H4 (cell line): ENCODE measurements at regions not wholly inside any gene's neighbourhood (a gene's known extent, or its start where the extent isn't known, plus 50 kb on each side); places are given as distances from the start of the nearest gene placed in this dataset.

ENCODE experiments used
- DNase-seq: peaks from one replicate; pipeline ENCODE4 v3.0.0-alpha.2; 2015; ENCODE audit warnings: low spot score

DNA sequence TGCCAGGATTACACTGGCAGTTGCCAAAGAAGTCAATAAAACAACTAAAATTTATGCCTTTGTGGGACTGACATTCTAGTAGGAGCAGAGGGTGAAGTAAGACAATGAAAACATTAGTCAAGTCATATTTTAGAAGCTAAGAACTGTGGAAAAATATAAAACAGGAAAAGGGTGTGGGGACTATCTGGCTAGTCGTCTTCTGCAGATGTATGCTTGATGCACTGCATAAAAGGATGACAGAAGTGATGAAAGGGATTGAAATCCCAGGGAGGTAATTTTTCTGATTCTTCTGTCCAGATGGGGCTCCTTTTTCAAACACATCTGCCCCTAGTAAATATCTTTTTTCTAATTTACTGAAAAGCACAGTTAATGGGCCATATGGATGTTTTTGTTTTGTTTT lies 706.3 kb downstream of the ADGRL2 start:
- no peak for DNase-seq

GRCh38 chr1:82503822-82504221 lies 703.1 kb downstream of the ADGRL2 start:
- no peak for DNase-seq

GRCh38 chr1:82499022-82499421 lies 698.3 kb downstream of the ADGRL2 start:
- DNase-seq = no peak

GRCh38 chr1:82494117-82494516 lies 693.4 kb downstream of the ADGRL2 start:
- DNase-seq = no peak

DNA sequence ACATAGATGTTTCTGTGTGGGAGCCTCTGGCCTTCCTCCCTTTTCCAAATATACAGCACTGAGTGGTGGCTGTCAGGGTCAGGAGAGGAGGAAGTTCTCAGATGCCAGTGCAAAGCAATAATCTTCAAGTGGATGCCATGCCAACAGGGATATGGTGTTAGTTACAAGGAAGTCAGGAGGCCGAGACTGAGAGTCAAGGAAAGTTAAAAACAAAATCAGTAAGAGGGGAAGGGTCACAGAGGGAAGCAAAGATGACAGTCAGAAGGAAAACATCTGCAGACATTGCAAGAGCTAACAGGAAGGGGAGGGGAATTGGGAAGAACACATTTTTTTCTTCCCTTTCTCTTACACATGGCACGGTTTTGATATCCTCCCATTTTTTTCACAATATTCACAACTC lies 691.4 kb downstream of the ADGRL2 start:
- DNase-seq = no peak

GRCh38 chr1:82491301-82492048 lies 690.7 kb downstream of the ADGRL2 start:
- no peak for DNase-seq

- DNase-seq = no peak
Observed at GRCh38 chr1:82487778-82488177, 687.0 kb downstream of the ADGRL2 start.

DNA sequence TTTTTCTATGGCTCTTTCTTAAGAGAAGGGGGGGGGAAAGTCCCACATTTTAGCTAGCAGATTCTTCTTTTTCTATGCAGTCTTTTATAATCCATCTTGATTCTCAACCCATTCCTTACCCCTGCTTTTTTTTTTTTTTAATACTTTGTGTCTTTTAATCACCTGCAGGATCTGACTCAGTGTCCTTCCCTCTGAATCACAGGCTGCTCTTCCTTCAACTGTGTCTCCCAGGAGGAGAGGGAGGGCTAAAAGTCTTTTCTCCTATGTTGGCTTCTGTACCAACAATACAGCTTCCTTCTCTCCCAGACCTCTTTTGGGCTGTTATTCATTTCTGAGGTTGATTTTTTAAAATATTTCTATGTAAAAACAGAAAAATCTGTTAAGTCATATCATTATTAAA lies 686.2 kb downstream of the ADGRL2 start:
- no peak for DNase-seq

DNA sequence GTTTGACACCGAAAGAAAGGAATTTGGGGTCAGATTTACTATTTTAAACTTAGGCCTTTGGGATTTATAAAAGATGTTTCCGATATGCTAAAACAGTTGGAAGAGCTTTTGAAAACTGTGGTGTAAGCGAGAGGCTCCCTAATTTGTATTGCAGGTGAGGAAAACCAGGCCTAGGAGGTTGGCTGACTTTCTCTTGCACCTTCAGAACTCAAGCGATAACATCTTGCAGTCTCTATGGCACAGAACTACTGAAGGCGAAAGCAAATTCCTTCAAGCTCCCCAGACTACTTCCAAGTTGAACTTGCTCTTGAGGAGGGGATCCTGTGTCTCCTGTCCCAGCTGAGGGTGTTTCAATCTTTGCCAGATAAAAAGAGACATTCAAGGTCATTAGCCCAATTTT lies 685.7 kb downstream of the ADGRL2 start:
- no peak for DNase-seq

- no peak for DNase-seq
Observed at GRCh38 chr1:82485591-82486369, 685.0 kb downstream of the ADGRL2 start.

DNA sequence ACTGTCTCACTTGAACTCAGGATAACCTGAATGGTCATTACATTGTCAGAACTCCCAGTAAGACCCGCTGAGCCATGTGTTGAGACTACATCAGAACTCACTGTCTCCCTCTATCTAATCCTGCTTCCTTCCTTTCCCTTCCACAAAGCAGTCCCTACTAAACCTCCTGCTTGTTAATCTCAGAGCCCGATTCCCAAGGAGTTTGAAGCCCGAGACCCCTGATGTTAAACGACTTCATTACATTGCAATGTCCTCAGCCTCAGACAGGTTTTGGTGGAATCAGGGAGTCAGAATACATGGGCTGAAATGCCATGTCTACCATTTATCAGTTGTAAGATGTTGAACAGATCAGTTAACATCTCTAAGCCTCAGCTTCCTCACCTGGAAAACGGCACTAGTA lies 682.4 kb downstream of the ADGRL2 start:
- DNase-seq = no peak

DNA sequence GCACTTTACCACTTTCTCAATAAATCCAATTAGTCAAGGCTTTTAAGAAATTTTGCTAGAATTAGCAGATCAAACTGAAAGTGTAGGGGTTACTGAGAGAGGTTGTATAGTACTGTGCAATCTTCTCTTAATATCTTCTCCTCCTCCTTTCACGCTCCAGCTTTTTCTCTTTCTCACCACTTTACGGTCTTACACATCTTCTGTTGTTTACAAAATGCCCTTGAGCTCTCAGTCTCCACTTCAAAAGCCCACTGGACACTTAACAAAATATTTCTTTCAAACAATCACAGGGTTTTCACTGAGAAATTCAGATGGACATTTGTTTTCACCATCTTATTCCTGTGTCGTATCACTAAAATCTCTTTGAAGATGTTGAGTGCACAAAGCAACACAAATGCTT lies 678.2 kb downstream of the ADGRL2 start:
- no peak for DNase-seq

GRCh38 chr1:82472489-82473131 lies 671.9 kb downstream of the ADGRL2 start:
- no peak for DNase-seq

- no peak for DNase-seq
Observed at GRCh38 chr1:82466891-82467290, 666.2 kb downstream of the ADGRL2 start.

- no peak for DNase-seq
Observed at GRCh38 chr1:82466416-82466815, 665.7 kb downstream of the ADGRL2 start.

DNA sequence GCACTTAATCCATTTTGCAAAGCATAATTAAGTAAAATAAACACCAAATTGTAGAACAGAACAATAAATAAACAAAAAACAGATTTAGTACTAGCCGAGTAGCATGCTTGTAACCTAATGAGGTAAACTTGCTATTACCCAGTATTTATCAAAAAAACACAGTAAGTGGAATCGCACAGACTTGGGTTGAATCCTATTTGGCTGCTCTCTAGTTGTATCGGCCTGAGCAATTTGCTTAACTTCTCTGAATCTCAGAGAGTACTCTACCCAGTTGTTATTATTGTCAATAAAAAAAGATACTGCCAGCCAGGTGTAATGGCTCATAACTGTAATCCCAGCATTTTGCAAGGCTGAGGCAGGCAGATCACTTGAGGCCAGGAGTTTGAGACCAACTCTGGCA lies 664.3 kb downstream of the ADGRL2 start:
- DNase-seq = peak; percentile 38

DNA sequence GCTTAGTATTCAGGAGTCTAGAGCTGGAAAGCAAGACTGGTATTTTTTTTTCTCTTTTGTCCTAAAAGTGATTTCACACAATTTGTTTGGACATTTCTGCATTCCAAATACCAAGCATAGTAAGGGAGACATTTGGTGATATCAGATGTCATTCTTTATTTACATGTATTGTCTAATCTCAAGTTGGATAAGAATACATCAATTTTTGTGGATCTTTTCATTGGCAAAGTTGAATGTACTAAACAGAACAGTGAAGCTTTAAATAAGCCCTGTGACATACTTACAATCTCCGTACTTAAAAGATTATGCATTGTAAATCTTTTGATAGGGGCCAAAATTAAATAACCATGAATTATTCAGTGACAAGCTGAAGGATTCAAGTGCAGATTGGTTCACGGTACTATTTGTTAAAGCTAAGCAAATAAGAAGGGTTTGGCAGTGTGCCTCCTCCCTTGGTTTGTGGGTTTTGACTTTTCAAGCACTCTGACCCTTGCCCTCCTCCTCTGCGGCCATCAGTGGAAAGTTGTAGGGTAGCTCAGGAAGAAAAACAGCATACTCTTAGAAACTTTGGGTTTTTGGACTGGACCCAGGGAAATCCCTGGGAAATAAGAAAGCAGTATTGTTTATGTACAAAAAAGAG lies 663.7 kb downstream of the ADGRL2 start:
- peak; percentile 79 for DNase-seq

GRCh38 chr1:82463951-82464350 lies 663.2 kb downstream of the ADGRL2 start:
- DNase-seq = no peak

DNA sequence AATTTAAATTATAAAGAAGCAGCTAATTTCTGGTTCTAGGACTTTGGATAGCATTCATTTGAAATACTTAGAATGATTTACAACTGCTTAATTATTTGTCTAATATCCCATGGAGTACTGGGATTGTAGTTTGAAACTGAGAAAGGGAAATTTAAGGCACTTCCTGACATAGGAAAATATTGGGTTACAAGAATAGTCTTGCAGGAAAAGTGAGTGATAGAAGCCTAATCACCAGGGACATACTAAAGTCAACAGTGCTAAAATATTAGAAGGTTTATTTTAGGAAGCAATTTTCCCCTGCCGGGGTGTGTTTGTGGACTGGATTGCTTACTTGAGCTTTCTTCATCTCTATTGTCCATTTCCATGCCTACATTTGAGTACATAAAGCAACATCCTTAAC lies 661.6 kb downstream of the ADGRL2 start:
- DNase-seq = no peak

- no peak for DNase-seq
Observed at GRCh38 chr1:82455342-82455741, 654.6 kb downstream of the ADGRL2 start.

- no peak for DNase-seq
Observed at GRCh38 chr1:82454431-82454830, 653.7 kb downstream of the ADGRL2 start.

- DNase-seq = no peak
Observed at GRCh38 chr1:82453511-82454185, 652.9 kb downstream of the ADGRL2 start.
